C4-2B (cell line): ENCODE measurements at regions not wholly inside any gene's neighbourhood (a gene's known extent, or its start where the extent isn't known, plus 50 kb on each side); places are given as distances from the start of the nearest gene placed in this dataset.

Source experiments
- ZFX ChIP-seq: fragments of 450-650 bp; IDR thresholded peaks from 2 replicates; pipeline ENCODE4 v1.6.1; 2017
- TF ChIP-seq, protein P1 (sequence below): fragments of 450-650 bp; conservative IDR thresholded peaks from 2 replicates; pipeline ENCODE4 v1.5.1; 2017; ENCODE audit warnings: mild to moderate bottlenecking

DNA sequence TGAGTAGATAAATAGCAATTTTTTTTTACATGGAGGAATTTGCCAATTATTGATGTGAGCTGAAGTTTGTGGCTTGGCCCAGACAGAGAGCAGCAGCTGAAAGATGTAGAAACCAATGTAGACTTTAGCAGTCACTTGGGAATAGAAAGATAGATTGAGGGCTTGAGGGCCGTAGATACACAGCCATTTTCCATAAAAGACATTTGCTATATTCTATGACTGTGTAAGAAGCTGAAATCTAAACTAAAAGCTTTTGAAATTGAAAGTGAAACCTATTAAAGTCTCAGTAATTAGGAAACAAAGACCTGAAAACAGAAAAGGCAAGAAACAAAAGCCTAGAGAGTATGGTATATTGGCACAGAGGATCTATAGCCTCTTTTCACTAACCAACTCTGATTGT is 332.7 kb downstream of the CENPW start:
- TF ChIP-seq, protein P1, sequence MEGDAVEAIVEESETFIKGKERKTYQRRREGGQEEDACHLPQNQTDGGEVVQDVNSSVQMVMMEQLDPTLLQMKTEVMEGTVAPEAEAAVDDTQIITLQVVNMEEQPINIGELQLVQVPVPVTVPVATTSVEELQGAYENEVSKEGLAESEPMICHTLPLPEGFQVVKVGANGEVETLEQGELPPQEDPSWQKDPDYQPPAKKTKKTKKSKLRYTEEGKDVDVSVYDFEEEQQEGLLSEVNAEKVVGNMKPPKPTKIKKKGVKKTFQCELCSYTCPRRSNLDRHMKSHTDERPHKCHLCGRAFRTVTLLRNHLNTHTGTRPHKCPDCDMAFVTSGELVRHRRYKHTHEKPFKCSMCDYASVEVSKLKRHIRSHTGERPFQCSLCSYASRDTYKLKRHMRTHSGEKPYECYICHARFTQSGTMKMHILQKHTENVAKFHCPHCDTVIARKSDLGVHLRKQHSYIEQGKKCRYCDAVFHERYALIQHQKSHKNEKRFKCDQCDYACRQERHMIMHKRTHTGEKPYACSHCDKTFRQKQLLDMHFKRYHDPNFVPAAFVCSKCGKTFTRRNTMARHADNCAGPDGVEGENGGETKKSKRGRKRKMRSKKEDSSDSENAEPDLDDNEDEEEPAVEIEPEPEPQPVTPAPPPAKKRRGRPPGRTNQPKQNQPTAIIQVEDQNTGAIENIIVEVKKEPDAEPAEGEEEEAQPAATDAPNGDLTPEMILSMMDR, result no peak
- no peak for TF ChIP-seq ZFX
